ENCODE measurements at regions not wholly inside any gene's neighbourhood (a gene's known extent, or its start where the extent isn't known, plus 50 kb on each side); places are given as distances from the start of the nearest gene placed in this dataset.

DNA sequence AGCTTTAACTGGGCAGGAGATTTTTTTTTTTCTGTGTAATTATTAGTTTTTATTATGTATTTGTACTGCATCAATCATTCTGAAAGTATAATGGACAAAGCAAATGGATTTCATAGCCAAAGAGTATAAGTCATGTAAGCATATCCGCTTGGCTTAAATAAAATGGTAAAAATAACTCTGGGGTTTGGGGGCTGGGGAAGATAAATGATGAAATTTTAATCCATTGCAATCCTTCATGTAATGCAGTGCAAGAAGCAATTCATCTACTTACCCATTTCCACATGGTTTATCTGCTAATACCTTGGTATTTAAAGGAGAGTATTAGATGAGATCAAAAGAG lies 781.4 kb downstream of the QKI start:
- no peaks in the 10 kb centered on the region for H3K27me3 ChIP-seq (ENCODE audit: insufficient read depth, low read length)
- no peak overlapping the region for H2BK20ac ChIP-seq (ENCODE audit: low read depth, low read length, poor library complexity, severe bottlenecking)
- no peak overlapping the region for H4K8ac ChIP-seq (replicated peaks; ENCODE audit: insufficient read length, low read depth, low read length)
- no peak overlapping the region for H2AK5ac ChIP-seq (ENCODE audit: insufficient read length, low read length)
- no CpG with 5 or more reads among the region's 1 CpG for WGBS (ENCODE audit: extremely low coverage, insufficient read length, low lambda C conversion rate)
- DNase-seq = no peak
- no peaks in the 10 kb centered on the region for H3K79me2 ChIP-seq (ENCODE audit: insufficient read depth, low read length)
- no peak overlapping the region for H3K27ac ChIP-seq (ENCODE audit: insufficient read length, low read depth, low read length)
- no peak overlapping the region for H3K4me3 Mint-ChIP-seq
- no peak overlapping the region for H3K14ac ChIP-seq (ENCODE audit: insufficient read depth, low read length)
- no peaks in the 10 kb centered on the region for H3K4me1 ChIP-seq (ENCODE audit: insufficient read depth, low read length)
- no peaks in the 10 kb centered on the region for H4K20me1 ChIP-seq (ENCODE audit: control insufficient read depth, insufficient read depth, insufficient read length)
- H3K4me1 Mint-ChIP-seq = peaks cover 11% of the 10 kb centered on the region in 2 experiments
- no peak overlapping the region for H3K4me2 ChIP-seq (ENCODE audit: insufficient read depth, insufficient read length, low read length)
- no peaks in the 10 kb centered on the region for H3K23me2 ChIP-seq (ENCODE audit: insufficient read length, low read depth, low read length, poor library complexity, severe bottlenecking)
- no peak overlapping the region for H3K4ac ChIP-seq (ENCODE audit: low read depth, low read length)
- no peaks in the 10 kb centered on the region for H3K79me1 ChIP-seq (ENCODE audit: insufficient read depth, low read depth, low read length, poor library complexity, severe bottlenecking)
- H3K27me3 Mint-ChIP-seq (ENCODE audit: low read depth) = no peaks in the 10 kb centered on the region
- no peak overlapping the region for H4K5ac ChIP-seq (ENCODE audit: insufficient read length, low read depth, low read length)
- no peak overlapping the region for H2AFZ ChIP-seq (ENCODE audit: low read length)
- H2BK120ac ChIP-seq (ENCODE audit: low read depth, low read length, poor library complexity, severe bottlenecking) = no peak overlapping the region
- H3K36me3 Mint-ChIP-seq (ENCODE audit: insufficient read depth in 1 of 3, low read depth in 3 of 3) = no peaks in the 10 kb centered on the region; a peak in 1 of 7 replicates
- no peak overlapping the region for H2BK5ac ChIP-seq (ENCODE audit: insufficient read length, low read length)
- H4K91ac ChIP-seq (ENCODE audit: insufficient read length, low read depth, low read length) = no peak overlapping the region
- H3K9me3 ChIP-seq (ENCODE audit: control insufficient read depth, low read depth, low read length) = no peaks in the 10 kb centered on the region
- no peak overlapping the region for H2BK12ac ChIP-seq (ENCODE audit: insufficient read length, low read depth, low read length)
- H3K27ac Mint-ChIP-seq = no peak overlapping the region
- H2BK15ac ChIP-seq (ENCODE audit: low read depth, low read length) = no peak overlapping the region
- H3K56ac ChIP-seq (ENCODE audit: insufficient read length, low read depth, low read length) = no peak overlapping the region
- TF ChIP-seq CTCF (conservative IDR thresholded peaks at IDR 0.05) = no peak
- no peak overlapping the region for H3K23ac ChIP-seq (ENCODE audit: insufficient read length, low read depth, low read length)
- no peak overlapping the region for H3K18ac ChIP-seq (ENCODE audit: insufficient read length, low read depth, low read length)
- no peak overlapping the region for H3K9ac ChIP-seq (ENCODE audit: extremely low read depth, insufficient read length, low read length)
- no peak overlapping the region for H3T11ph ChIP-seq (ENCODE audit: low read length)
- H3K9me3 Mint-ChIP-seq = no peaks in the 10 kb centered on the region

All from H9 (cell line).